AG20443 (cell line): ENCODE measurements at regions not wholly inside any gene's neighbourhood (a gene's known extent, or its start where the extent isn't known, plus 50 kb on each side); places are given as distances from the start of the nearest gene placed in this dataset.
"Not testable (repeated sequence)": the region's sequence is repeated elsewhere in the genome, so short reads cannot be mapped to it uniquely, and the experiment has no call there.

Experiments
- DNase-seq: peaks from one replicate; pipeline ENCODE4 v3.0.0; 2012; ENCODE audit warnings: low spot score, mixed read lengths

GRCh38 chr3:168779970-168780645 lies 684.4 kb upstream of the GOLIM4 start:
- not testable (repeated sequence) for DNase-seq

DNA sequence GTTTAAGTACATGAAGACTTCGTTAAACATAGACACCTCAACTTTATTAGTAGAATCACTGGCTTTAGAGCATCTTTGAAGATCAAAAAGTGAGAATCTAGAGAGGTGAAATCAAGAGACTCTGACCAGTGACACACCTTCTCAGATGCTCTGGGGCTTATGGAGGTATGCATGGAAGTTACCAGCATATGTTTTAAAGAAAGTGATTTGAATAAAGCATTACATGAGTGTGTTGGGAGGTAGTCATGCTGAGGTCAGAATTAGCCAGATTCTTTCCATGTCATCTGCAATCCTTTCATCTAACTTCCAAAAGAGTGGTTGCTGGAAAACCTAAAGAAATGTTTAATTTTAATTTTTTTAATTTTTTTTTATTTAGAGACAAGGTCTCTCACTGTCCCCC lies 658.0 kb upstream of the GOLIM4 start:
- DNase-seq: no peak

- DNase-seq: no peak
These were observed 656.6 kb upstream of the GOLIM4 start for GRCh38 chr3:168752339-168752738.

- DNase-seq: no peak
These were observed 652.0 kb upstream of the GOLIM4 start for GRCh38 chr3:168747697-168748096.

DNA sequence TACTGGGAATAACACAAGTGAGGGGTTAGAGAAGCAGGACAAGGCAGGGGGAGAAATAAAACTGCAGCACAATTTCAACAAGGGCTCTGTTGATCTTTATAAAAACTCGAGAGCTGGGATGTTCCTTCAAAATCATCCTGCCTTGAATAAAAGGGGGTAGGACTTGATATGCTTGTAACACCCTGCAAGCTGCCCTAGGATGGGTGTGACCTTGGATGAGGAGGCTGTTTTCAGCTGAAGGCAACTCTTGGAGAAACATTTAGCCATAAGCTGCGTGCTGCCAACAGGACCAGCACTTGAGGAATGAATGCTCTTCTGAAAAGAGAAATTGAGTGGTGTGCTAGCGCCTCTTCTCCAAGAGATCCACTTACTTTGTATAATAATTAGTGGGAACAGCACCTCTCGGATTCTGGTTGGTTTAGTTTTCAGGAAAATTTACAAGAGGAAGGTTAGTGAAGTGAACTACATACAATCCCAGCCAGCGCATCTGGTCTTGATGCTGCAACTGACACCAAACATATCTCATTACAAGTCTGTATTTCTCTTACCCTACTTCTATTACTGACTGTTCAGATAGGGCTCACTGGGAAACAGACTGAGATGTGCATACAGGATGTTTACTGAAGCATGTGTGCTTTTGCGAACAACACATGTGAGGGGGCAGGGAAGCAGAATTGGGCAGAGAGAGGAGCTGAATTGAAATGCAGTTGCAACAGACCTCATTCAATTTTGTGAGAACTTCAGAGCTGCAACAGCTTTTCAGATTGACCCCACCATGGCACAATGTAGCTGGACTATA lies 643.0 kb upstream of the GOLIM4 start:
- no peak for DNase-seq

DNA sequence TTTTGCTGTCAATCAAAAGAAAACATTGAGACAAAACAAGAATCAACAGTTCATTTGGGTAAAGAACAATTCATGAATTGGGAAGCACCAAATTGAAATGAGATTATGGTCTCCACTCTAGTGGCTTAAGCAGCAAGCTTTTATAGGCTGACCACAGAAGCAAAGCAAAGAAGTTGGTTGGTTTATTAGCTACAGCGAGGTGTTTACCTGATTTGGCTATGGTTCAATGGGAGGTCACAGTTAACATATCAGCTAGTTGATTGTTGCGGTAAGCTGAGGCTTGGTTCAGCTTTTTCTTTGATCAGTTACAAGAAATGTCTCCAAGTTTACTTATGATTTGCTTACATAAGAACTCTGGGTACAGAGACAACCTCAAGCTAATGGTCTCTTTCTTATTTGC lies 640.5 kb upstream of the GOLIM4 start:
- no peak for DNase-seq

DNA sequence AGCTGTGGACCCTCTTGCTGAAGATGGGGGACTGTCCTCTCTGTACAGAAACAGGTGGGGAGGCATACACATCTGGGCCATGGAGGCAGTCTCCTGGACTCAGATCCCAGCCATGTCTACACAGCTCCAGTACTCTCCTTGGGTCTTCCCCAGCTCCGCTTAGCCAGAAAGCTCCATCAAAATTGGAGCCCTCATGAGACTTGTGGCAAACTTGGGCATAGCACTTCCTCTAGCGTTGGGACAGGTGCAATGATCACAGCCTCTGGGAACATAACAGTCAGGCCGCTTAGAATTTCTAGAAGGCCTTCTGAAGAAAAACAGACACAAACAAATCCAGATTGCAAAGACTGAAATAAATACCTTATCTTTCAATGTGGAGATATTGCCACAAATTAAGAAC lies 634.3 kb upstream of the GOLIM4 start:
- no peak for DNase-seq

GRCh38 chr3:168722091-168722490 lies 626.4 kb upstream of the GOLIM4 start:
- DNase-seq: no peak

DNA sequence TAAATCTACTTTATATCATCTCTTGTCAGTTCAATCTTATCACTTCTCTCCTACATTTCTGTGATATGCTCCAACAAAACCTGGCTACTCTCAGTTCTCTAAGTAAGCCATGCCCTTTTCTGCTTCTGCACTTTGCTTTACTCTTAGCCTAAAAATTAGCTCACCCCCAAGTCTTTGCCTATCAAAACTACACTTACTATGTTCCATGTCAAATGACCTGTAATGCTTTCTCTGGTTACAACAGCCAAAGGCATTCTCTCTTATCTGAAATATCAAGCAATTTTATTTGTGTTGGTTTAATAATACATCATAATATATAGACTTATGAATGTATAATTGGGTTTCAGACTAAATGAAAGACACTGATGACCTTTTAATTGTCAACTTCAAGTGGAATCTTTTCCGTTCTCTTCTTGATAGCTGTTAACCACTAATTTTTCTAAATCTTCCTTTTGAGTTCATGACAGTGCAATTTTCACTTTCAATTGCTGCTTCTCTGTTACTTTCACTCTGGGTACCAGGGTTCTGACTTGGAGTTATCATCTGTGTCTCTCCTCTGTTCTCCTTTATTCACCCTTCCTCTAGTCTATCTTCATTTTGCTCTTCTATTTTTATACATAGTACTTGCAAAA lies 619.0 kb upstream of the GOLIM4 start:
- DNase-seq: no peak

- no peak for DNase-seq
These were observed 613.3 kb upstream of the GOLIM4 start for GRCh38 chr3:168709073-168709472.

- DNase-seq: no peak
These were observed 612.2 kb upstream of the GOLIM4 start for GRCh38 chr3:168707900-168708299.

DNA sequence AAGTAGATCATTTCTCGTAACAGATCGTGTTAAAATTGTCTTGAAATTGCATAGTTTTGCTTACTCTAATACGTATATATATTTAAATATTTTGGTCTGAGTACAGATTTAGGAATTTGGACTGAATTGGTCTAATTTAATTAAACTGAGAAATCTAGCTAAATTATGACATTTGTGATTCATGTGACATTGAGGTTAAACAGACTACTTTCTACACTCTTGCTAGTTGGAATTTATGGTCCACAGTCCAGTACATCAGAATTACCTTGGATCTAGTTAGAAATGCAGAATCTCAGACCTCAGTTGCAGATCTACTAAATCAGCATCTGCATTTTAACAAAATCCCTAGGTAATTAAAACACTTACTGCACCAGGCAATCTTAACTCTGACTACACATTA lies 609.7 kb upstream of the GOLIM4 start:
- DNase-seq: no peak

DNA sequence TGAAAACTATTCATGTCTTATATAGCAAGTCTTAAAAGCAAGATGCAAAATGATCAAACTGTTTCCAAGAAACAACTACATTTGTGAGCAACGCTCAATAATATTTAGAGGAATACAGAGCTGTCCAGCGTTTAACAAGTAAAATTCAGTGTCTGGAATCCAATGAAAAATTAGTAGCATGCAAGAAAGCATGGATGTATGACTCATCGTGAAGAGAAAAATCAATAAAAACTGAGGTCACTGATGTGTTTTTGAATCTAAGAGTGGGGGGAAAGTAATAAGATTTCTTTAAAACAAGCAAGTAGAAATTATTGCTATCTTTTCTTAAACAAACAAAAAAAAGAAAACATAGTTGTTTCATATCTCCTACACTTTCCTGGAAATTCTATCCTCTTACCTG lies 600.3 kb upstream of the GOLIM4 start:
- no peak for DNase-seq

GRCh38 chr3:168693870-168694269 lies 598.1 kb upstream of the GOLIM4 start:
- no peak for DNase-seq

DNA sequence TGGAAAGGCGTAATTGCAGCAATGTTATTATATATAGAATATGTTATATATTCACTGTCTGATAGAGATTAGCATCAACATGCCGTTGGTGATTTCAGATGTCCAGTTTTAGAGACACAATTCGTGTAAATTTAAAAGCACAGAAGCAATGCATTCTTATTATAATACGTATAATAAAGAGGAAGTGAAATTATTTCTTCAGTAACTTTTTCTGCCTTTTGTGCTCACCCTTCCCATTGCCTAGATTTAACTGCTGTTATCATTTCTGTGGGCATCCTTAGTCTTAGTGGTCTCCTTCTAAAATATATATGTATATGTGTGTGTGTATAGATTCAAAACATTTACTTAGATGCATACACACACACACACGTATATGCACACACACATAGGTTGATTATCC lies 592.5 kb upstream of the GOLIM4 start:
- DNase-seq: no peak

GRCh38 chr3:168684519-168684918 lies 588.8 kb upstream of the GOLIM4 start:
- DNase-seq: no peak

DNA sequence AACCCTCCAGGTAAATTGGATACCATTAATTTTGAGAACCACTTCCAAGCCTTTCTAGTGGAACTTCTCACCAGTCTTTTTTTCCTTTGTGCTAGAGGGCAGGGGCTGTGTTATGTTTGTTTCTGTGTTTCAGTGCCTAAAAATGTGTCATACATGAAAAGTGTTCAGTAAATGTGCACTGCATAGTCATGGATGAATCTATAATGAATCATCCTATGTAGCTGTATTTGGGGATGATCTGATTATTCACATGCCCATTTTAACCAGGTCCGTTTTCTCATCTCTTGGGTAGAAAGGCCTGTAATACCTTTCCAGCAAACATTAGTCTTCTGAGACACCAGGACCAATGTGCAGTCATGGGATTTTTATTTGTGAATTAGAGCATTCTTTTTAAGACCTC lies 583.0 kb upstream of the GOLIM4 start:
- no peak for DNase-seq

- DNase-seq: no peak
These were observed 575.4 kb upstream of the GOLIM4 start for GRCh38 chr3:168671091-168671490.

GRCh38 chr3:168660879-168661657 lies 565.3 kb upstream of the GOLIM4 start:
- DNase-seq: not testable (repeated sequence)

DNA sequence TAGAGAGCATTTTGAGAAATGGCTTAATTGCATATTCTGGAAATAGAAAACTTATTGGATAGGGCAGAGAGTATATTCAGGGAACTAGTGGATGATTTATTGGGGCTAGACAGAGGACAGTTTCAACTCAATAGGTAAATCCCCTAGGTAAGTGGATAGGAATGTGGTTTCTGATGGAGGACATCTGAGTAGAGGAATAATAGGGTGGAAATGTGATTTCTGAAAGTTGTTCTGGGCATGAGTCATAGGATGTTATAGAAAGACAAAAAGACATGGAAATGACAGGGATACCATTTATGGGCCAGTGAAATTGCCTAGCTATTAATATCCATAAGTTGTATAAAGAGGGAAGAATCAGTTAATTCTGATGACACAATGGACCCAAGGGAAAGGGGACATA lies 563.3 kb upstream of the GOLIM4 start:
- DNase-seq: no peak

GRCh38 chr3:168655611-168656010 lies 559.9 kb upstream of the GOLIM4 start:
- DNase-seq: no peak

DNA sequence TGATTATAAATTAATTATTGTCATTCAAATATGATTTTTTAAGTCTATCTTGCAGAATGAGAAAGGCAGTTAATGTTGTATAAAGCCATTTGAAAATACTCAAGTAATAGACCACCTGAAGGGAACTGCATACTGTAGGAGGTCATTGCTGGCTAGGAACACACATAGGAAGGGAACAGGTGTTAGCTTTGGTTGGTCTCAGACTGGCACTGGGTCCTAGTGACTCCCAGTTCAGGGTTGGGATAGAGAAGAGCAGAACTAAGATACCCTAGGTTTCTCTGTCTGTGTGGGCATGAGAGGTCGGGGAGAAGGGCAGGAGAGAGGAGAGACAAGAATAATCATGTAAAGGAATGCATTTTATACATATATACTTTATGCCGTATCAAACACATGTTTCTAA lies 559.0 kb upstream of the GOLIM4 start:
- no peak for DNase-seq

GRCh38 chr3:168653255-168653654 lies 557.5 kb upstream of the GOLIM4 start:
- no peak for DNase-seq
